ENCODE measurements at regions not wholly inside any gene's neighbourhood (a gene's known extent, or its start where the extent isn't known, plus 50 kb on each side); places are given as distances from the start of the nearest gene placed in this dataset.

GRCh38 chr2:165033402-165033801, 78.1 kb upstream of the SLC38A11 start:
- DNase-seq = no peak

GRCh38 chr2:165032559-165032958, 77.2 kb upstream of the SLC38A11 start:
- no peak for DNase-seq

- DNase-seq = no peak
Observed at GRCh38 chr2:165024199-165024598, 68.9 kb upstream of the SLC38A11 start.

GRCh38 chr2:165022781-165023180, 67.5 kb upstream of the SLC38A11 start:
- DNase-seq = no peak

DNA sequence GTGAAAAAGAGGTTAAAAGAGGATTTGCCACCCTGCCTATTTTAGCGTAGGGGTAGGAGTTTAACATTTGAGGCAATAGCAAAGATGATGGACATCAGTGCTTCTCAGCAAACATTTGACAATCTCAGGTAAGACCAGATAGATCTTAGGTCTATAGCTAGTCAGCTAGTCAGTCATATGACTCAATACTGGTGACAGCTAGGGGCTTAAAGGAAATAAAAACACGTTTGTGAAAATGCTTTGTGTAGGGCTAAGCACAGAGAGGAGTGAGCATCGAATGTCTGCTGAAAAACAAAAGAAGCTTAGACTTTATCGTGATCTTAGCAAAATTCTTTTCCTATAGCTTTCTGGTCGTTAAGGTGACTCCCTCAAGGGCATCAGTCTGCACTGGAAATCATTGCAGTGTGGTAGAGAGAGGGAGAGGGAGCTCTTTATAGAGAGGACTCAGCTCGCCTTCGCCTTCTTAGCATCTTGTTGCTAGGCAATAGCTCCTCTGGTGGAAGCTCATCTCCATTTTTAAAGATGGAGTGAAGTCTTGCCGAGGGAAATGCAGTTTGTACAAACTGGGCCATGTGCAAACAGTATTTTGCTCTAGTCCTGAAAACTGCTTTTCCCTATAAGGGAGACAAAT, 62.8 kb upstream of the SLC38A11 start:
- DNase-seq = no peak

- DNase-seq = peak; percentile 59
Observed at GRCh38 chr2:165016772-165017411, 61.6 kb upstream of the SLC38A11 start.

- peak; percentile 66 for DNase-seq
Observed at GRCh38 chr2:165015052-165015642, 59.8 kb upstream of the SLC38A11 start.

GRCh38 chr2:165013944-165014619, 58.8 kb upstream of the SLC38A11 start:
- DNase-seq = no peak

DNA sequence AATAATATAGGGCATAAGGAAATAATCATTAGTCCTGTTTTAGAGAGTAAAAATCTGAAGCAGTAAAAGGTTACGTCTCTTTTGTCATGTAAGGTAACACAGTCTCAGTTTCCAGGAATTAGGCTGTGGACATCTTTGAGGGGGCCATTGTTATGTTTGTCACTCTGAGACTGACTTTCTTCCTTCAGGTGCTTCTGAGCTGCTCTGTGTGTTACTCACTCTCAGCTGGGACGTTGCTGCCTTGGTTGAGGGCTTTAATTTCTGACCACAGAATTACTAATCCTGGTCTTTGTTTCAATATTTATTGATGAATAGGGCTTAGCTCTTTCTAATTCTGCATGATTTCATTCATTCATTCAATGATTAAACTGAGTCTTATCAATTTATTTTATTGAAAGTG, 55.9 kb upstream of the SLC38A11 start:
- no peak for DNase-seq

- no peak for DNase-seq
Observed at GRCh38 chr2:165010556-165010955, 55.2 kb upstream of the SLC38A11 start.

DNA sequence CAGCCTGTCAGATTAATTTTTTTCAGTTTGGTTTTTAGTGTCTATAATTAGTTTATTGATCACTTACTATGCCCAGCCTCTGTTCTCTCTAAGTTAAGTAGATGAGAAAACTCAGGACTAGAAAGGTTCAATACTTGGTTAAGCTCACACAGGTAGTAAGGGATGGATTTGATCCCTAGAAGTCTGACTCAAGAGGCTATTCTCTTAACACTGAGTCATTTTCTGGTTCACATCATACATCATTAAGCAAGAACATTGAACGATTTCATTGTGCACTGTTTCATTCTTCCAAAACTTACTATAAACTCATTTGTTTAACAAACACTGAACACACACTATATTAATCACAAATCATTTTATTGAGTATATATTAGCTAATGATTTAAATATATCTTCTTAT, 54.1 kb upstream of the SLC38A11 start:
- peak; percentile 78 for DNase-seq

DNA sequence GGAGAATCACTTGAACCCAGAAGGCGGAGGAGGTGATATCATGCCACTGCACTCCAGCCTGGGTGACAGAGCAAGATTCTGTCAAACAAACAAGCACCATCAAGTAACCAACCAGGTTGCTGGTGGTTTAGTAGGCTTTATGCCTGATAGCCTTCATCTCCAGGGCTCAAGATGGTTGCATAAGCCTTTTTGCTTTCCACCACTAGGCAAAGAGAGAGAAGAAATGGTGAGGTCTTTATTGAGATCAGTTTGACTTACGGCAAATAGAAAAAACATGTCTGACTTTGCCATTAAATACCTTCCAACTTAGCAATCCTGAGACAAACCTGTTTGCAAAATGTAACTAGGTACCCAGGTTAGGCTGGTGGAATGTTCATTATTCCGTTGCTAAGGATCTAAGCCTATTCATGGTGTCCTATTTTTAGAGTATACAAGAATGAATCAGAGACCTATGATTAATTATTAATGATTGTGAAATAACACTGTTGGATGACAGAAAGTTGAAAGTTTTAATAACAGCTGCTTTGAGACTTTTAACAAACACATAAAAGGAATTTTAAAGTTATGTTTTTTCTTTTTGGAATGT, 53.5 kb upstream of the SLC38A11 start:
- DNase-seq = peak; percentile 94

DNA sequence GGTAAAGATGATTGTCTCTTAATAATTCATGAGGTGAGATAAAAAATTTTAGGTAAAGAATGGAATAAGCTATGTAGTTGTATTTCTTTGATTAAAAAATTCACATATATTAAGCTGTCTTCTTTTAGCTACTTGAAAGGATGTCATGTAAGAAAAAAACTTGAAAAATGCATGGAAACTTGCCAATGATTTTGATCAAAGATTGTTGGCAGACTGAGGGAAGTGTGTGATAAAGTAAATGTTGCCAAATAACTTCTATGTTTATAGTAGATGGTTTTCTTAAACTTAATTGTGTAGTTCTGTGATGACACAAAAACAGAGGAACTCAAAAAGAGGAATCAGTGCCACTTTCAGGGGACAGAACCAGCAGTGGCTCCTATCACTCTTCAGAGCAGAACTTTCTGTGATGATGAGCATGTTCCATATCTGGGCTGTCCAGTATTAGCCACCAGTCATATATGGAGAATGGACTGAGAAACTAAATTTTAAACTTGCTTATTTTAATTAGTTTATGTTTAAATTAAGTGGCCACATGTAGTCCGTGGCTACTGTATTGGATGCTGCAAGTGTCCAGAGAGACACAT, 51.9 kb upstream of the SLC38A11 start:
- peak; percentile 17 for DNase-seq

Data from kidney glomerular epithelial cell (primary cell).